T-helper 17 cell (primary cell): ENCODE measurements at regions not wholly inside any gene's neighbourhood (a gene's known extent, or its start where the extent isn't known, plus 50 kb on each side); places are given as distances from the start of the nearest gene placed in this dataset.
A peak's percentile ranks its signal among the peaks of the same experiment; 100 is the strongest.
"Not testable (repeated sequence)": the region's sequence is repeated elsewhere in the genome, so short reads cannot be mapped to it uniquely, and the experiment has no call there.

ENCODE experiments used
- ATAC-seq: fragments of 150-1000 bp; cut with Tn5 transposase; 2 replicates; pipeline ENCODE4 v1.10.0; 2021; ENCODE audit warnings: mild to moderate bottlenecking, moderate library complexity
- DNase-seq, 3 donors: peaks; one replicate each; pipeline versions ENCODE4 v3.0.0 to v3.0.0-alpha.2; 2020 to 2021
- H3K9me3 ChIP-seq: one replicate; pipeline ENCODE4 v1.7.0; 2013; ENCODE audit warnings: low read length, mild to moderate bottlenecking; ENCODE audit not compliant: control insufficient read depth, poor library complexity, severe bottlenecking
- H3K27ac Mint-ChIP-seq: one replicate; pipeline ENCODE4 v1.8.0; 2022; ENCODE audit warnings: mild to moderate bottlenecking, moderate library complexity, mixed read lengths
- H3K27me3 Mint-ChIP-seq: one replicate; pipeline ENCODE4 v1.8.0; 2022; ENCODE audit warnings: mixed read lengths
- H3K36me3 Mint-ChIP-seq: one replicate; pipeline ENCODE4 v1.8.0; 2022; ENCODE audit warnings: low read depth, mixed read lengths
- H3K4me1 Mint-ChIP-seq: one replicate; pipeline ENCODE4 v1.8.0; 2022; ENCODE audit warnings: mild to moderate bottlenecking, mixed read lengths
- H3K4me3 Mint-ChIP-seq: one replicate; pipeline ENCODE4 v1.8.0; 2022; ENCODE audit warnings: mild to moderate bottlenecking, moderate library complexity, mixed read lengths

DNA sequence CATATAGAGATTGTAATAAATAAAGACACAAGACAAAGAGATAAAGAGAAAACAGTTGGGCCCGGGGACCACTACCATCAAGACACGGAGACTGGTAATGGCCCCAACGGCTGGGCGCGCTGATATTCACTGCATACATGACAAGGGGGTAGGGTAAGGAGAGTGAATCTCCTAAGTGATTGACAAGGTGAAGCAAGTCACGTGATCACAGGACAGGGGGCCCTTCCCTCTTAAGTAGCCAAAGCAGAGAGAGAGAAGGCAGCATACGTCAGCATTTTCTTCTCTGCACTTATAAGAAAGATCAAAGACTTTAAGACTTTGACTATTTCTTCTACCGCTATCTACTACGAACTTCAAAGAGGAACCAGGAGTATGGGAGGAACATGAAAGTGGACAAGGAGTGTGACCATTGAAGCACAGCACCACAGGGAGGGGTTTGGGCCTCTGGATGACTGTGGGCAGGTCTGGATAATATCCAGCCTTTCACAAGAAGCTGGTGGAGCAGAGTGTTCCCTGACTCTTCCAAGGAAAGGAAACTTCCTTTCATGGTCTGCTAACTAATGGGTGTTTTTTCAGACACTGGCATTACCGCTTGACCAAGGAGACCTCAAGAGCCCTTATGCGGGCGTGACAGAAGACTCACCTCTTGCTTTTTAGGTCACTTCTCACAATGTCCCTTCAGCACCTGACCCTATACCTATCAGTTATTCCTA is 75.6 kb downstream of the MRPL39 start:
- not testable (repeated sequence) for H3K36me3 Mint-ChIP-seq, ATAC-seq, H3K4me1 Mint-ChIP-seq, H3K4me3 Mint-ChIP-seq, H3K9me3 ChIP-seq, DNase-seq, H3K27ac Mint-ChIP-seq, H3K27me3 Mint-ChIP-seq

DNA sequence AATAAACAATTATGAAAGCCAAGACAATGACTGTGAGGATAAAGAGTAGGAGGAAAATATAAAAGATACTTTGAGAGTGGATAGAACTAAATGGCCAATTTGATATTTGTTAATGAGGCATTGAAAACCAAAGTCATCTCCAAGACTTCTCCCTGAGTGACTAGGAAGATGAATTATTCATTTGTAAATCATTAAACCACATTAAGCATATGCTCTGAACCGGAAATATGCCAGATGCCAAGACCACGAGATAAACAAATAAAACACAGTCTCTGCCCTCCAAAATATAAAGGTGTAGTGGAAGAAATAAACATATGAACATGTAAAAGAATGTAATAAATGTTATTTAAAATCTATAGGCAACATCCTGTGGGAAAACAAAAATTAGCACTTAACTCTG is 78.8 kb downstream of the MRPL39 start:
- ATAC-seq (no peak), DNase-seq (no peak)
- Mint-ChIP-seq H3K27ac (no peak overlapping the region), H3K4me1 (peaks cover 3% of the 10 kb centered on the region), H3K36me3 (peaks cover 2% of the 10 kb centered on the region), H3K27me3 (no peaks in the 10 kb centered on the region), H3K4me3 (no peak overlapping the region)
- no peaks in the 10 kb centered on the region for H3K9me3 ChIP-seq

DNA sequence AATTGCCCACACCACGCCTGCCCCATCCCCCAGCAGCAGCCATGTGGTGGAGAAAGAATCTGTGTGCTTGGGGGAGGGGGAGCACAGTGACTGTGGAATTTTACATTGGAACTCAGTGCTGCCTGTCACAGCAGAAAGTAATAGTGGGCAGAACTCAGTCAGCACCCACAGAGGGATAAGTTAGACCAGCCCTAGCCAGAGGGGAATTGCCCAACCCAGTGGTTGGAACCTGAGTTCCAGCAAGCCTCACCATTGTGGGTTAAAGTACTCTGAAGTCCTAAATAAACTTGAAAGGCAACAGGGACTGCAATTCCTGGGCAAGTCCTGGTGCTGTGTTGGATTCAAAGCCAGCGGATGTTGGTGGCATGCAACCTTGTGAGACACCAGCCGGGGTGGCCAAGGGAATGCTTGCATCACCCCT is 88.8 kb downstream of the MRPL39 start:
- Mint-ChIP-seq H3K27me3 (peaks cover 6% of the 10 kb centered on the region), H3K27ac (no peak overlapping the region)

DNA sequence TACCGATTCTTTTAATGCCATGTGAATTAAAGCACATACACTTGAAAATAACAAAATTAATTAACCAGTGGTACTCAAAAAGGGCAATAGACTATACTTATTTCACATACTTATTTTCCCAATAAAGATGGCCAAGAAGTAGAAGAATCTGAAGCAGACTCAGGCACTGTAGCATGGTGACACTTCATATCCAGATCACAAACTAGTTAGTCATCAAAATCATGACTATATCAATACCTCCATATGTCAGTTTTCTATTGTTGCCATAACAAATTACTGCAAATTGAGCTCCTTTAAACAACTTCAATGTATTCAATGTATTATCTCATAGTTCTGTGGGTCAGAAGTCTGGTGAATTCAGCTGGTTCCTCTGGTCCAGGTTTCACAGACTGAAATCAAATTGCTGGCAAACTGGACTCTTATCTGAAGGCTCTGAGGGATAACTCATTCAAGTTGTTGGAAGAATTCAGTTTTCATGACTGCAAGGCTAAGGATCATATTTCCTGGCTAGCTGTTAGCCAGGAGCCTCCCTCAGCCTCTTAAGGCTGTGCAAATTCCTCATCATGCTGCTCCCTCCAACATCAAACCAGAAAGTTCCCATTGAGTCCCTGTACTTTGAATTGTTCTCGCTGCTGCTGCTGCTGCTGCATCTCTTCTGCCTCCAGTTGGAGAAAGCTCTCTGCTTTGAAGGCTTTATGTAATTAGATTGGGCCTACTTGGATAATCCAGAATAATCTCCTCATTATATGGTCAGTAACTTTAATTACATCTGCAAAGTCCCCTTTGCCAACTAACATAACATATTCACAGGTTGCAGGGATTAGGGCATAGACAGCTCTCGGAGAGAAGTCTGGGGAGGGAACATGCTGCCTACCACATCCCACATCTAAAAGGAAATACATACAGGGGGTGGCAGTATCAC is 91.5 kb downstream of the MRPL39 start:
- no peaks in the 10 kb centered on the region for H3K9me3 ChIP-seq
- Mint-ChIP-seq H3K27me3 (peaks cover 6% of the 10 kb centered on the region), H3K4me1 (peaks cover 2% of the 10 kb centered on the region), H3K36me3 (no peaks in the 10 kb centered on the region), H3K4me3 (no peak overlapping the region), H3K27ac (no peak overlapping the region)
- no peak for ATAC-seq
- DNase-seq: no peak

More for the DNA sequence above, 88.8 kb downstream of the MRPL39 start:
- no peak overlapping the region for H3K4me3 Mint-ChIP-seq
- DNase-seq: no peak
- H3K36me3 Mint-ChIP-seq: no peaks in the 10 kb centered on the region
- H3K4me1 Mint-ChIP-seq: no peaks in the 10 kb centered on the region
- H3K9me3 ChIP-seq: no peaks in the 10 kb centered on the region
- ATAC-seq: no peak

DNA sequence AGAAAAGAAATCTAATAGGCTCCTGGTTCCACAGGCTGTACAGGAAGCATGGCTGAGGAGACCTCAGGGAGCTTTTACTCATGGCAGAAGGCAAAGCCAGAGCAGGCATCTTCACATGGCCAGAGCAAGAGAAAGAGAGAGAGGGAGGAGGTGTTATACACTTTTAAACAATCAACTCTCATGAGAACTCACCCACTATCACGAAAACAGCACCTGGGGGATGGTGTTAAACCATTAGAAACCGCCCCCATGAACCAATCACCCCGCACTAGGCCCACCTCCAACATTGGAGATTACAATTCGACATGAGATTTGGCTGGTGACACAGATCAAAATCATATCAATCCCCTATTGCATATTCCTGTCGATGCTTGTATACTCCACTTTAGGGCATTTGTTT is 93.5 kb downstream of the MRPL39 start:
- Mint-ChIP-seq H3K27me3 (peaks cover 6% of the 10 kb centered on the region), H3K36me3 (no peaks in the 10 kb centered on the region), H3K4me1 (peaks cover 2% of the 10 kb centered on the region), H3K27ac (no peak overlapping the region), H3K4me3 (no peak overlapping the region)
- ATAC-seq (no peak), DNase-seq (no peak)
- no peaks in the 10 kb centered on the region for H3K9me3 ChIP-seq

DNA sequence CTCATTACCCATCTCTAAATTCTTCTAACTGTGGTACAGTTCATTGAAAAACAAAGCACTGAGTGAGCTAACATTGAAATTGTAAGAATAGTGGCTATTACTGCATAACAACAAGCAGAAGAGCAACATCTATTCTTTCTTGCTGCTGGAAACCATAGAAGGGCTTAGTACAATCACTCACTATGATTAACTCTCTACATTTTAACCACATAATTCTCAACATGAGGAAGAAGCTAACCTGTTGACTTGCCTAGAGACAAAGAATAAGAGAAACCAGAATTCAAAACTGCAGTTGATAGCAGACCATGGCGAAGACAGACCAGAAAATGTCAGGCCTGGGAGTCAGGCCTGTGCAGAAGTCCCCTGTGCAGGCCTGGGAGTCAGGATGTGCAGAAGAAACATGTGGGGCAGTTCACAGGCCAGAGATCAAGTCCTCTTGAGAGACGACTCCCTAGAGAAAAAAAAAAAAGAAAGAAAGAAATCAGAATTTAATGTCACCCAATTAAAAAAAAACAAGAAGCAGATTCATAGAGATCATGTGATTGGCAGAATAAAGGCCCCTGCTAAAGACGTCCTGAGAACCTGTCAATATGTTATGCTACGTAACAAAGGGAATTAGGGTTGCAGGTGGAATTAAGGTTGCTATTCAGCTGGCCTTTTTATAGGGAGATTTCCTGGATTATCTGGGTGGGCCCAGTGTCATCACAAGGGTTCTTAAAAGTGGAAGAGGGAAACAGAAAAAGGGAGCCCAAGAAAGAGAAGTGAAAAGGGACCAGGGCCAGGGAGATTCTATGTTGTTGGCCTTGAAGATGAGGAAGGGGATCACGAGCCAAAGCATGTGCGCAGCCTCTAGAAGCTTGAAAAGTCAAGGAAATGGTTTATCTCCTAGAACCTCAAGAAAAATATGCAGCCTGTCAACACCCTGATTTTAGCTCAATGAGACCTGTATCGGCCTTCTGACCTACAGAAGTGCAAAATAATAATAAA is 94.9 kb downstream of the MRPL39 start:
- ATAC-seq (no peak), DNase-seq (no peak)
- H3K4me3 Mint-ChIP-seq: no peak overlapping the region
- H3K4me1 Mint-ChIP-seq: peaks cover 2% of the 10 kb centered on the region
- no peaks in the 10 kb centered on the region for H3K27me3 Mint-ChIP-seq
- no peak overlapping the region for H3K27ac Mint-ChIP-seq
- no peaks in the 10 kb centered on the region for H3K36me3 Mint-ChIP-seq
- no peaks in the 10 kb centered on the region for H3K9me3 ChIP-seq

DNA sequence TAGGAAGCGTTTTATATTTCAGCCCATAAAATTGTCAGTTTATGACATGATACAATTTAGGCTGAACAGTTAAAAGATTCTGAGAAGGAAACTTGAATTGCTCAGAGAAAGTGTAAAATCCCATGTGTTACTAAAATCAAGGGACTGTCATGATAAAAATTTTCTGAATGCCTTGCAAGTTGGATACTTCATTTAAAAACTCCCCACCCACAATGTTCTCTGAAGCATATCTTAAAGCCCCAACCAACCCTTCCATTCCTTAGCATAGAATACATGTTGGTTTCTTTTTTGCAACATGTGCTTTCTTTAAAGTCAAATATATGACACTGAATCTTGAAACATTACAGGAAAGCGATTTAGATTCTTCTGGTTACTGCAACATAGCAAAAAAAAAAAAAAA is 97.4 kb downstream of the MRPL39 start:
- no peak for DNase-seq
- Mint-ChIP-seq H3K4me3 (no peak overlapping the region), H3K4me1 (peaks cover 5% of the 10 kb centered on the region), H3K36me3 (no peaks in the 10 kb centered on the region), H3K27ac (no peak overlapping the region), H3K27me3 (peaks cover 5% of the 10 kb centered on the region)
- no peaks in the 10 kb centered on the region for H3K9me3 ChIP-seq
- peak; percentile 37 for ATAC-seq

DNA sequence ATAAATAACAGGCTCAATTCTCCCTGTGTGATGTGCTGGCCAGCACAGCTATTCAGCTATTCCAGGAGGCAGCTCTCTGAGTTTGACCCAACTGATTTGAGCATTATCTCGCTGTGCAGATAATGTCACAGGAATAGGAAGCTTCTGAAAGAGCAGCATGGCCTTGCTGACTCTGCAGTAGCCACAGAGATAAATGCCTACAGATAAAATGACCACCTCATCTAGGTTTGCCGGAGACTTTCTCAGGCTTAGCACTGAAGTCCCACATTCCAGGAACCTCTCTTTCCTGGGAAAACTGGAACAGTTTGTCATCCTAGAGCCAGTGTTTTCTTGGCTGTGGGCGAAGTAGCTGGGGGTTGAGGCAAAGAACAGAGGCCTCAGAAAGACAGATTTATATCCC is 98.9 kb downstream of the MRPL39 start:
- Mint-ChIP-seq H3K36me3 (no peaks in the 10 kb centered on the region), H3K4me3 (no peak overlapping the region), H3K27ac (no peak overlapping the region), H3K4me1 (peaks cover 5% of the 10 kb centered on the region), H3K27me3 (peaks cover 5% of the 10 kb centered on the region)
- DNase-seq: no peak
- H3K9me3 ChIP-seq: no peaks in the 10 kb centered on the region
- no peak for ATAC-seq

DNA sequence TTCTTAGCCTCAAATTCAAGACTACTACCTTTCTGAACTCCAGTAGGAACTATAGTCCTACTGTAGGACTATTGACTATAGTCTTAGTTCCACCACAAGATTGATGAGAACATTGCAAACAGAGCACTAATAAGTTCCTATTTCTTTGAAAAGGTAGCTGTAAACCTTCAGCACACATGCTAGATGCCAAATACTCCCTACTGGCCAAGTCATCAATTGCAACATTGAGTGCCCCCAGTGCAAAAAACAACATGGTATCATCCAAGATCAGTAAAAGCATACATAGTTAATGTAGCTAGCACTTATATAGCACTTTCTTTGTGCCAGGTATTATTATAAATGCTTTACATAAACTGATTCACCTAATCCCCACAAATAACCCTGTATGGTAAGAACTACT is 99.8 kb downstream of the MRPL39 start:
- Mint-ChIP-seq H3K36me3 (no peaks in the 10 kb centered on the region), H3K4me3 (no peak overlapping the region), H3K27ac (no peak overlapping the region), H3K27me3 (peaks cover 5% of the 10 kb centered on the region), H3K4me1 (peaks cover 5% of the 10 kb centered on the region)
- ATAC-seq (no peak), DNase-seq (no peak)
- H3K9me3 ChIP-seq: no peaks in the 10 kb centered on the region

DNA sequence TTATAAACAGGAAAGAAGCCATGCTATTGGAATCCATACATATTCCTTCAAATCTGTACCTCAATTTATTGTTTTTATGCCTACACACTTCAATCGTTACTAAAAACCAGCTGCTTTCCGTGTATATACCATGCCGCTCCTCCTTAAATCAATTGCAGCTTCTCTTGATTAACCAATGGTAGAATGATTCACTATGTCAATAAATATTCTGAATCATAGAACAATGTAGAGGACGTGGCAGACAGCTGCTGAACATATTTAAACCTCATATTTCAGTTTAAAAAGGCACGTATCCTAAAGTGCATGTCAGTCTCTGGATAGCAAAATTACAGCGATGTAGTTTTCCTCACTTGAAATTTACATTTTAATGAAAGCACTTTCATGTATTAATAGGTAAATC is 100.4 kb downstream of the MRPL39 start:
- H3K9me3 ChIP-seq: no peaks in the 10 kb centered on the region
- Mint-ChIP-seq H3K27me3 (peaks cover 5% of the 10 kb centered on the region), H3K4me3 (no peak overlapping the region), H3K27ac (no peak overlapping the region), H3K36me3 (no peaks in the 10 kb centered on the region), H3K4me1 (peaks cover 7% of the 10 kb centered on the region)
- no peak for DNase-seq
- no peak for ATAC-seq

DNA sequence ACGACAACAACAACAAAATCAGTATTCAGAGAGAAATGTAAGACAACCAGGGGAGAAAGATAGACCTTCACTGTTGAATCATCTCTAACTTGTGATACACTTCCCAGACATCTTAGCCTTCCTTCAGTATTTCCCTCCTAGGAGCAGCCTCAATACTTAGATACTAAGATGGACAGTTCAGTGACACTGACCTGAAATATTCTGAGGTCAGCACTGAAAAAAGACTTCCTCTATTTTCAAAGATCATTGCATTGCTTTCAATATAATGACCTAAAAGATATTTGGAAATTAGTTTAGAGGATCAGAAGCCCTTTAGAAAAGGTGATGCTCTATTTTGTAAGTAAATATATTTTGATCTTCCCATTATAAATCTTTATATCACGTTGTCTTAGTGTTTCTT is 101.0 kb downstream of the MRPL39 start:
- no peaks in the 10 kb centered on the region for H3K36me3 Mint-ChIP-seq
- H3K4me3 Mint-ChIP-seq: no peak overlapping the region
- H3K4me1 Mint-ChIP-seq: peaks cover 7% of the 10 kb centered on the region
- no peak overlapping the region for H3K27ac Mint-ChIP-seq
- no peak for ATAC-seq
- DNase-seq: no peak
- H3K9me3 ChIP-seq: no peaks in the 10 kb centered on the region
- H3K27me3 Mint-ChIP-seq: peaks cover 5% of the 10 kb centered on the region

DNA sequence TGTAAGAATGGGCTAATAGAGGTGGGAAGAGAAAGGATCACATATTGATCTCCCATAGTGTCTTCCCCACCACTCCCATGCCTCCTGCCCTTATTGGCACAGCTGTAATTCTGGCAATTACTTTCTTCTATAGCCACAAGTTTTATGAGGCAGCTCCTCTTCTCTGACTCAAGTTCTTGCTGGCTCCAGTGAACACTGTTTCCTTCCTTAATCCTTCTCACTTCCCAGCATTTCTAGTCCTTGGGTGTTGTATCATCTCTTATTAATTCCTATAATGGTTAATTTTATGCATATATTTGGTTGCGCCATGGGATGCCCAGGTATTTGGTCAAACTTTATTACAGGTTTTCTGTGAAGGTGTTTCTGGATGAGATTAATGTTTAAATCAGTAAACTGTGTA is 103.3 kb downstream of the MRPL39 start:
- no peak overlapping the region for H3K4me3 Mint-ChIP-seq
- DNase-seq: no peak
- H3K27me3 Mint-ChIP-seq: peaks cover 5% of the 10 kb centered on the region
- H3K27ac Mint-ChIP-seq: no peak overlapping the region
- peaks cover 5% of the 10 kb centered on the region for H3K4me1 Mint-ChIP-seq
- H3K36me3 Mint-ChIP-seq: no peaks in the 10 kb centered on the region
- ATAC-seq: no peak
- no peaks in the 10 kb centered on the region for H3K9me3 ChIP-seq
